ENCODE measurements at regions not wholly inside any gene's neighbourhood (a gene's known extent, or its start where the extent isn't known, plus 50 kb on each side); places are given as distances from the start of the nearest gene placed in this dataset.

GRCh38 chr20:60632391-60633262 lies 619.4 kb upstream of the CDH4 start:
- FAIRE-seq (no peak), DNase-seq (ENCODE audit: low read depth in 1 of 2, low spot score in 1 of 2) (no peak), ATAC-seq (no peak)
- Histone ChIP-seq H3K4me1 (no peaks in the 10 kb centered on the region), H3K4me2 (no peak overlapping the region), H3K4me3 (no peak overlapping the region), H3K27ac (no peak overlapping the region), H3K9me3 (no peaks in the 10 kb centered on the region)
- TF ChIP-seq CBX2 (IDR thresholded peaks at IDR 0.05; ENCODE audit: borderline replicate concordance, low read depth) (no peak), MAZ (IDR thresholded peaks at IDR 0.05; ENCODE audit: borderline replicate concordance, low read depth, low read length) (no peak), HDAC2 (IDR thresholded peaks at IDR 0.05) (no peak), BCL3 (IDR thresholded peaks at IDR 0.05) (no peak), ESRRA (IDR thresholded peaks at IDR 0.05; ENCODE audit: borderline replicate concordance, low read length) (no peak), ATOH8 (CRISPR knock-in tag; IDR thresholded peaks at IDR 0.05; ENCODE audit: low read depth) (no peak), FOSL2 (IDR thresholded peaks at IDR 0.05) (no peak), FOSL2 (CRISPR knock-in tag; IDR thresholded peaks at IDR 0.05) (no peak), NPAS2 (CRISPR knock-in tag; IDR thresholded peaks at IDR 0.05; ENCODE audit: borderline replicate concordance) (no peak), CEBPB (IDR thresholded peaks at IDR 0.05) (no peak)
- CTCF ChIA-PET, result no interaction called here
- POLR2A ChIA-PET, result no interaction called here
- whole genome bisulfite sequencing (ENCODE audit: missing lambda C conversion rate), result 20% methylated on average over 8 of the region's 8 CpGs

- Histone ChIP-seq H3K4me1 (no peaks in the 10 kb centered on the region), H3K9me3 (no peaks in the 10 kb centered on the region), H3K4me2 (no peak overlapping the region), H3K27ac (no peak overlapping the region), H3K4me3 (no peak overlapping the region)
- FAIRE-seq (no peak), ATAC-seq (no peak), DNase-seq (ENCODE audit: low read depth in 1 of 2, low spot score in 1 of 2) (no peak)
- ChIA-PET CTCF (no interaction called here), POLR2A (no interaction called here)
- no peak for TF ChIP-seq HDAC2 (IDR thresholded peaks at IDR 0.05)
- TF ChIP-seq ZSCAN20 (CRISPR knock-in tag; IDR thresholded peaks at IDR 0.05), result no peak
- TF ChIP-seq FOSB (CRISPR knock-in tag; IDR thresholded peaks at IDR 0.05), result no peak
- 34% methylated on average over 19 of the region's 19 CpGs for WGBS (ENCODE audit: missing lambda C conversion rate)
Measured at GRCh38 chr20:60634491-60635172, 617.4 kb upstream of the CDH4 start.

GRCh38 chr20:60636417-60636816 lies 615.6 kb upstream of the CDH4 start:
- no peaks in the 10 kb centered on the region for H3K9me3 ChIP-seq
- ATAC-seq (no peak), DNase-seq (ENCODE audit: low read depth in 1 of 2, low spot score in 1 of 2) (no peak), FAIRE-seq (no peak)
- no peak overlapping the region for H3K4me2 ChIP-seq
- no peak overlapping the region for H3K27ac ChIP-seq
- ChIA-PET CTCF (no interaction called here), POLR2A (no interaction called here)
- no peaks in the 10 kb centered on the region for H3K4me1 ChIP-seq
- H3K4me3 ChIP-seq, result no peak overlapping the region
- WGBS (ENCODE audit: missing lambda C conversion rate), result 25% methylated on average over 5 of the region's 5 CpGs
- TF ChIP-seq POLR2A (IDR thresholded peaks at IDR 0.05; ENCODE audit: low read length), result no peak
- TF ChIP-seq HDAC2 (IDR thresholded peaks at IDR 0.05), result no peak
- TF ChIP-seq HOXB5 (CRISPR knock-in tag; IDR thresholded peaks at IDR 0.05), result no peak
- TF ChIP-seq MYC (IDR thresholded peaks at IDR 0.05; ENCODE audit: borderline replicate concordance, low read length), result no peak

- Histone ChIP-seq H3K27ac (no peak overlapping the region), H3K4me2 (no peak overlapping the region), H3K4me3 (no peak overlapping the region), H3K9me3 (no peaks in the 10 kb centered on the region), H3K4me1 (no peaks in the 10 kb centered on the region)
- ATAC-seq (no peak), FAIRE-seq (no peak), DNase-seq (ENCODE audit: low read depth in 1 of 2, low spot score in 1 of 2) (no peak)
- 1% methylated on average over 6 of the region's 6 CpGs for WGBS (ENCODE audit: missing lambda C conversion rate)
- CTCF ChIA-PET, result no interaction called here
- TF ChIP-seq NR3C1 (IDR thresholded peaks at IDR 0.05) (no peak), BHLHE40 (IDR thresholded peaks at IDR 0.05; ENCODE audit: low read depth, low read length) (no peak)
- POLR2A ChIA-PET, result no interaction called here
Measured at GRCh38 chr20:60637801-60638200, 614.3 kb upstream of the CDH4 start.
